Chondrocyte (in vitro differentiated cells): ENCODE measurements at regions not wholly inside any gene's neighbourhood (a gene's known extent, or its start where the extent isn't known, plus 50 kb on each side); places are given as distances from the start of the nearest gene placed in this dataset.

Experiments
- DNase-seq: peaks from one replicate; pipeline ENCODE4 v3.0.0; 2021; ENCODE audit warnings: mixed read lengths, low spot score
- H3K27ac Mint-ChIP-seq: one replicate; pipeline ENCODE4 v1.8.0; 2021; ENCODE audit warnings: mild to moderate bottlenecking, moderate library complexity, mixed read lengths; ENCODE audit not compliant: unreplicated experiment
- H3K27me3 Mint-ChIP-seq: 2 replicates; pipeline ENCODE4 v1.8.0; 2021; ENCODE audit warnings: low read depth, mixed read lengths
- H3K36me3 Mint-ChIP-seq: 2 replicates; pipeline ENCODE4 v1.8.0; 2021; ENCODE audit warnings: low read depth, mixed read lengths
- H3K4me1 Mint-ChIP-seq: 2 replicates; pipeline ENCODE4 v1.8.0; 2021; ENCODE audit warnings: low read depth, mild to moderate bottlenecking, mixed read lengths
- H3K4me3 Mint-ChIP-seq: one replicate; pipeline ENCODE4 v1.8.0; 2021; ENCODE audit warnings: mild to moderate bottlenecking, moderate library complexity, mixed read lengths; ENCODE audit not compliant: unreplicated experiment
- H3K9me3 Mint-ChIP-seq: 2 replicates; pipeline ENCODE4 v1.8.0; 2021; ENCODE audit warnings: low read depth, mixed read lengths
- TF ChIP-seq, protein P1 (sequence below): fragments of 200-600 bp; sonication (generic); IDR thresholded peaks from 2 replicates; pipeline ENCODE4 v1.5.0; 2021; ENCODE audit warnings: antibody characterized with exemption, mild to moderate bottlenecking, moderate library complexity

DNA sequence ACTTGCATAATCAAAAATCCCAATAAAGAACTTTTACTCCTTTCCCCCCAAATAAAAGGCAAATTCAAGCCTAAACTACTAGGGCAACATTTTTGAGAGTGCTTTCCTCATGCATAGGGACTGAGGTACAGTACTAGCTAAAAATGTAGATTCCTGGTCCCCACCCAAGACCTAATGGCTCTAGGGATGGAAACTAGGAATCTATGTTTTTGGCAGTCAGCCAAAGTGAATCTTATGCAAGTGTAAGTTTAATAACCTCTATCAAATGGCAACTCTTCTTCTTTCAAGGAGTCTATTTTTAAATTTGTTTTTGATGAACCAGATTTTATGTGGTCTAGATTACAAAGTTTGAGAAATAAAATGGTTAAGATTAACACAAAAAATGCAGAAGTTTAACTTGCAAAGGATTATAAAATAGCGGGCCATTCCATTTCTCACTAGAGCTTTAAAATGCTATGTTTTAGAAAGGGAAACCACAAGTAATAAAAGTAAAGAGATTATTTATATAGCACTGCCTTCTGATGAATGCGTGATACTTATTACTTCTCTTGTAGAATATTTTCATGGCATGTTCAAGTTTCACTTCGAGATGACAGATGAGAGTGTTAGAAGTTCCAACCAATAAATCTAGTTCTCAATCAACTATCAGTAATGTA lies 70.4 kb upstream of the MDFIC start:
- Mint-ChIP-seq H3K36me3 (no peaks in the 10 kb centered on the region), H3K9me3 (peaks cover 2% of the 10 kb centered on the region), H3K4me3 (no peak overlapping the region), H3K4me1 (peaks cover 18% of the 10 kb centered on the region), H3K27ac (no peak overlapping the region), H3K27me3 (no peaks in the 10 kb centered on the region)
- TF ChIP-seq, protein P1, sequence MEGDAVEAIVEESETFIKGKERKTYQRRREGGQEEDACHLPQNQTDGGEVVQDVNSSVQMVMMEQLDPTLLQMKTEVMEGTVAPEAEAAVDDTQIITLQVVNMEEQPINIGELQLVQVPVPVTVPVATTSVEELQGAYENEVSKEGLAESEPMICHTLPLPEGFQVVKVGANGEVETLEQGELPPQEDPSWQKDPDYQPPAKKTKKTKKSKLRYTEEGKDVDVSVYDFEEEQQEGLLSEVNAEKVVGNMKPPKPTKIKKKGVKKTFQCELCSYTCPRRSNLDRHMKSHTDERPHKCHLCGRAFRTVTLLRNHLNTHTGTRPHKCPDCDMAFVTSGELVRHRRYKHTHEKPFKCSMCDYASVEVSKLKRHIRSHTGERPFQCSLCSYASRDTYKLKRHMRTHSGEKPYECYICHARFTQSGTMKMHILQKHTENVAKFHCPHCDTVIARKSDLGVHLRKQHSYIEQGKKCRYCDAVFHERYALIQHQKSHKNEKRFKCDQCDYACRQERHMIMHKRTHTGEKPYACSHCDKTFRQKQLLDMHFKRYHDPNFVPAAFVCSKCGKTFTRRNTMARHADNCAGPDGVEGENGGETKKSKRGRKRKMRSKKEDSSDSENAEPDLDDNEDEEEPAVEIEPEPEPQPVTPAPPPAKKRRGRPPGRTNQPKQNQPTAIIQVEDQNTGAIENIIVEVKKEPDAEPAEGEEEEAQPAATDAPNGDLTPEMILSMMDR = no peak
- no peak for DNase-seq

DNA sequence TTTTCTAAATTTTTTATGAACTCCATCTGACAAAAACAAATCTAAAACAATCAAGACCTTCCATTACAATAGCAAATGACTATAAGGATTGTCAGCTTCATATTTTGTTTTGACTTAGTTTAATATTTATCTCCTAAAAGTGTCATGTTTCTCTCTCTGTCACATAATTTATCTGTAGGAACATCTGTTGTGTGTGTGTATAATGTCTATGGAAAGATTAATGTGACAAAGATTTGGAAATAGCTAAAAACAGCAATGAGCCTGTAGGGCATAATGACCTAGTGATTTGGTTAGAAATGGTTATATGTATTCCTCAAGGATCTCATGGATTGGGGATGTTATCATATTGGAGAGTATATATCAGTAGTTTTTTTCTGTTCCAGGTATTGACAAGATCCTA lies 69.6 kb upstream of the MDFIC start:
- no peak for DNase-seq
- Mint-ChIP-seq H3K9me3 (peaks cover 2% of the 10 kb centered on the region), H3K27me3 (no peaks in the 10 kb centered on the region), H3K4me1 (peaks cover 22% of the 10 kb centered on the region), H3K4me3 (no peak overlapping the region), H3K27ac (no peak overlapping the region), H3K36me3 (no peaks in the 10 kb centered on the region)
- TF ChIP-seq, protein P1 = no peak

DNA sequence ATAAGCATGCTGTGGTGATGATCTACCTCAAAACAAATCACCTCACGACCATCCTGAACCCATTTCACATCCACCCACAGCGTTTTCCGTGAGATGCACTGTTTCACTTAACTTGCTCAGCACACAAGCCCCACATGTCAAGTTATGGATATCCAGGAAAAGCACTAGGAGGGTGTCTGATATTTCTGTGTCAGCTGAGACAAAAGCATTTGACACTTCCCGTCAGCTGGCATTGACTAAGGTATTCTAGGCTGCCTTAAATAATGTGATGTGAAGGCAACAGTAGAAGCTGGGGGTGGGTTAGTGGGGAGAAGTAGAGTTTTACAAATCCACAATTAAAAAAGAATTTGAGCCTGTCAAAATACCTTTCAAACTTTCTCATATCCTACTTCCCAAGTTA lies 68.7 kb upstream of the MDFIC start:
- Mint-ChIP-seq H3K9me3 (peaks cover 2% of the 10 kb centered on the region), H3K4me1 (peaks cover 22% of the 10 kb centered on the region), H3K27ac (no peak overlapping the region), H3K27me3 (no peaks in the 10 kb centered on the region), H3K4me3 (no peak overlapping the region), H3K36me3 (no peaks in the 10 kb centered on the region)
- DNase-seq = no peak
- TF ChIP-seq, protein P1 = no peak

DNA sequence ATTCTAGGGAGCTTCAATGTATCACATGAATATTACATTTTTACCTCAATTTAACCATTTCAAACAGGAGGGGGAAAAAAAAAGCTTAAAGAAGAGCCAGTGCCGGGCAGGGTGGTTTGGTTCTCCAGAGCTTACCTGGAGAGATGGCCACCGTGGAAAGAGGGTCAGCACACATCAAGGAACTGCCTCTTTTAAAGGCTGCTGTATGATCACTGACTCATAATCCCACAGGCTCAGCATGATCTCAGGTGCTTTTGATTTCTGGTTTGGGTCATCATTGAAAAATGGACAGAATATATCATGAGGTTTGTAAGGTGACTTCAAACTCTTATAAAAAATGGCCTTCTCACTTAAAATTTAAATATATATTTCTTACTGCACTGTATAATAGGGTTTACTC lies 67.5 kb upstream of the MDFIC start:
- Mint-ChIP-seq H3K4me1 (peaks cover 22% of the 10 kb centered on the region), H3K27me3 (no peaks in the 10 kb centered on the region), H3K9me3 (peaks cover 2% of the 10 kb centered on the region), H3K4me3 (no peak overlapping the region), H3K36me3 (no peaks in the 10 kb centered on the region), H3K27ac (no peak overlapping the region)
- TF ChIP-seq, protein P1 = no peak
- DNase-seq = no peak

DNA sequence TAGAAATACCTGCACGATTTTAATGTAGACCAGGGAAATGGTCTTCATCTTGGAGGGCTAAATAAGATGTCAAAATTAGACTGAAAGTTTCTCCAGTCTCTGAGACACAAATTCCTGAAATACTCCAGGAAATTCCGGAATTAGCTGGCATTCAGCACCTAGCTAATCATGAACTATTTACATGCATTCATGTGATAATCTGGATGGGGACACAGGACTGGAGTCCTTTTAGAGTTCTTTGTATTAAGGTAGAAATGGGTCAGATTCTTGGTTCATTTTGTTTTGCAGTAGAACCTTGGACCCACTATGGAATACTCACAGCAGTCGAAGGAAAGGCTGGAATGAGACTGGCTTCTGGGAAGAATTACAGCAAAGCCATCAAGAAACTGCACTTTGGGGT lies 65.3 kb upstream of the MDFIC start:
- Mint-ChIP-seq H3K4me3 (no peak overlapping the region), H3K4me1 (peaks cover 17% of the 10 kb centered on the region), H3K27ac (no peak overlapping the region), H3K9me3 (no peaks in the 10 kb centered on the region), H3K27me3 (no peaks in the 10 kb centered on the region), H3K36me3 (no peaks in the 10 kb centered on the region)
- TF ChIP-seq, protein P1 = no peak
- no peak for DNase-seq
